GM12878 (cell line): ENCODE measurements at regions not wholly inside any gene's neighbourhood (a gene's known extent, or its start where the extent isn't known, plus 50 kb on each side); places are given as distances from the start of the nearest gene placed in this dataset.

Experiments
- ATAC-seq: fragments of 200-7000 bp; cut with Tn5 transposase; 3 replicates; pipeline ENCODE4 v1.9.1; 2020; ENCODE audit warnings: mild to moderate bottlenecking, moderate library complexity
- BruUV-seq: library from RNA; stranded (reverse); fragments of 400-500 nt; replicated peaks from 2 replicates; lab custom pipeline; 2021; lab: Mats Ljungman, UMichigan
- CTCF ChIA-PET: fragments of 300-600 bp; sonication (Branson Sonifier 250); formaldehyde crosslinking; extraction: SDS; loops from one replicate; lab custom pipeline; 2021; ENCODE audit warnings: inconsistent platforms; lab: Yijun Ruan, JAX
- POLR2A ChIA-PET: fragments of 350-600 bp; formaldehyde crosslinking; extraction: SDS; loops from one replicate; lab custom pipeline; 2021; ENCODE audit warnings: inconsistent platforms; lab: Charles Lee
- RAD21 ChIA-PET: fragments of 300-600 bp; sonication (Branson Sonifier 250); formaldehyde crosslinking; loops from one replicate; lab custom pipeline; 2023; ENCODE audit warnings: antibody characterized with exemption; ENCODE audit not compliant: unreplicated experiment; lab: Charles Lee
- SMC1A ChIA-PET: fragments of 300-600 bp; sonication (Branson Sonifier 250); formaldehyde crosslinking; loops from one replicate; lab custom pipeline; 2023; ENCODE audit not compliant: unreplicated experiment, uncharacterized antibody; lab: Charles Lee
- DNase-seq: peaks from one replicate; pipeline ENCODE4 v3.0.0-alpha.2; 2011; ENCODE audit warnings: low read depth, low spot score
- FAIRE-seq: peaks from 3 replicates; lab custom pipeline; 2011; peaks lifted over from hg19 to GRCh38; lab: Jason Lieb, UNC
- H2AFZ ChIP-seq: 2 replicates; pipeline ENCODE4 v1.6.0; 2011; ENCODE audit warnings: low read depth, low read length, control low read depth; ENCODE audit not compliant: control insufficient read depth
- H3K27ac ChIP-seq: 2 replicates; pipeline ENCODE4 v1.5.1; 2011; ENCODE audit warnings: control low read depth; ENCODE audit not compliant: control insufficient read depth, insufficient read depth
- H3K27me3 ChIP-seq, 2 experiments: replicated peaks in 1 of 2; 2 replicates each; pipeline versions ENCODE4 v1.6.0 to v1.6.1; 2011; ENCODE audit warnings: low read length in 1 of 2; ENCODE audit not compliant: control insufficient read depth in 2 of 2, insufficient read depth in 2 of 2
- H3K36me3 ChIP-seq, 2 experiments: 2 replicates each; pipeline ENCODE4 v1.5.1; 2011; ENCODE audit warnings: low read length in 1 of 2; ENCODE audit not compliant: control insufficient read depth in 2 of 2, insufficient read depth in 2 of 2
- H3K4me1 ChIP-seq: 2 replicates; pipeline ENCODE4 v1.6.1; 2011; ENCODE audit warnings: mild to moderate bottlenecking, low read length, moderate library complexity, mixed read lengths; ENCODE audit not compliant: control insufficient read depth, insufficient read depth
- H3K4me2 ChIP-seq: 2 replicates; pipeline ENCODE4 v1.6.0; 2011; ENCODE audit warnings: control low read depth; ENCODE audit not compliant: control insufficient read depth, insufficient read depth
- H3K4me3 ChIP-seq: fragments of 200-600 bp; sonication (generic); 2 replicates; pipeline ENCODE4 v1.5.1; 2016
- H3K79me2 ChIP-seq: 2 replicates; pipeline ENCODE4 v1.6.0; 2011; ENCODE audit warnings: low read length; ENCODE audit not compliant: control insufficient read depth, insufficient read depth
- H3K9ac ChIP-seq: 2 replicates; pipeline ENCODE4 v1.8.0; 2011; ENCODE audit warnings: low read length, control low read depth, mixed read lengths; ENCODE audit not compliant: control insufficient read depth, insufficient read depth
- H3K9me3 ChIP-seq: replicated peaks from 3 replicates; pipeline ENCODE4 v1.5.1; 2011; ENCODE audit warnings: mild to moderate bottlenecking, low read length; ENCODE audit not compliant: control insufficient read depth, insufficient read depth
- H4K20me1 ChIP-seq: 2 replicates; pipeline ENCODE4 v1.6.0; 2011; ENCODE audit not compliant: control insufficient read depth, insufficient read depth
- BCLAF1 ChIP-seq: fragments of 450-650 bp; IDR thresholded peaks from 2 replicates; pipeline ENCODE4 v1.6.1; 2017; ENCODE audit warnings: antibody characterized with exemption, mild to moderate bottlenecking, moderate library complexity
- CBFB ChIP-seq: IDR thresholded peaks from 2 replicates; pipeline ENCODE4 v1.6.1; 2016; ENCODE audit warnings: antibody characterized with exemption, low read depth
- CHD4 ChIP-seq: fragments of 200-600 bp; sonication (generic); IDR thresholded peaks from 2 replicates; pipeline ENCODE4 v1.6.1; 2016; ENCODE audit warnings: mild to moderate bottlenecking
- NFYB ChIP-seq: IDR thresholded peaks from 2 replicates; pipeline ENCODE4 v1.6.1; 2011; ENCODE audit warnings: low read depth, mild to moderate bottlenecking, low read length, improper control_type of control experiment, moderate library complexity; ENCODE audit not compliant: insufficient read depth
- RCOR1 ChIP-seq: conservative IDR thresholded peaks from 2 replicates; pipeline ENCODE4 v1.6.1; 2012; ENCODE audit warnings: low read depth, low read length, improper control_type of control experiment
- RUNX3 ChIP-seq: IDR thresholded peaks from 2 replicates; pipeline ENCODE4 v1.6.1; 2012; ENCODE audit warnings: low read length, inconsistent platforms
- SUZ12 ChIP-seq: fragments of 200-600 bp; sonication (generic); IDR thresholded peaks from one replicate; pipeline ENCODE4 v1.6.1; 2018; ENCODE audit warnings: antibody characterized with exemption, mild to moderate bottlenecking; ENCODE audit not compliant: unreplicated experiment
- ZNF592 ChIP-seq: fragments of 450-650 bp; IDR thresholded peaks from 2 replicates; pipeline ENCODE4 v1.6.1; 2017; ENCODE audit warnings: mild to moderate bottlenecking, moderate library complexity
- WGBS: methylation state at CpG from one replicate; pipeline ENCODE4 v1.1.6; 2016; ENCODE audit warnings: low lambda C conversion rate; ENCODE audit not compliant: insufficient replicate concordance, insufficient coverage; ENCODE audit errors: missing lambda C conversion rate; 5-methylcytosine and 5-hydroxymethylcytosine counted together
- in situ Hi-C: fragments of 300-500 bp; cut with MboI; formaldehyde crosslinking; loops from 9 replicates; pipeline ENCODE4 v1.14.3; 2018; ENCODE audit warnings: mixed read lengths
- intact Hi-C: fragments of 100-400 bp; cut with micrococcal nuclease; formaldehyde crosslinking; loops from one replicate; pipeline ENCODE4 v1.14.2; 2022; ENCODE audit not compliant: unreplicated experiment

DNA sequence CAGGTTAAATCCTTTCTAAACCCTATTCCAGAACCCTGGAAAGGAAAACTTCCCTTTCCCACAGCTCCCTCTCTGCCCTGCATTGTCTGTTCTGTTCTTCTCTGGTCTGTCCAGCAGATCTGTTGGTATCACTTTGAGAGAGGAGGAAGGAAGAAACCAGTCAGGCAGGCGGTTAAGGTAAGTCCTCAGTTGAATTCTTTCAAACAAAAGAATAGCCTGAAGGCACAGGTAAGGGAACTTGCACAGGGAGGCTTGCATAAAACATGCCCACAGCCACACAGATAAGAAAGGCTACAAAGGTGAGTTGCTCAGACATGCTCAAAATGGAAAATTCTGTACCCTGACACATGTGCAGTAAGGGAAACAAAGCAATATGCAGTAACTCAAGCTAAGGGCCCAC, 595.7 kb upstream of the CDH5 start:
- no peak for FAIRE-seq
- 0% methylated on average over 1 of the region's 1 CpG for WGBS

More for the DNA sequence above, 595.7 kb upstream of the CDH5 start:
- Histone ChIP-seq H3K9ac (no peak overlapping the region), H3K27me3 (no peaks in the 10 kb centered on the region), H3K27ac (no peak overlapping the region), H4K20me1 (no peaks in the 10 kb centered on the region), H3K4me2 (no peak overlapping the region), H3K4me1 (no peaks in the 10 kb centered on the region), H2AFZ (no peak overlapping the region), H3K79me2 (no peaks in the 10 kb centered on the region), H3K4me3 (no peak overlapping the region), H3K36me3 (no peaks in the 10 kb centered on the region), H3K9me3 (no peaks in the 10 kb centered on the region; the same call in 2 of the 3 replicates)
- intact Hi-C loops: no loop called here
- ATAC-seq: no peak
- RAD21 ChIA-PET: no interaction called here
- DNase-seq: no peak
- BruUV-seq: no TSS peak
- POLR2A ChIA-PET: no interaction called here
- in situ Hi-C loops: no loop called here
- CTCF ChIA-PET: no interaction called here
- no peak for TF ChIP-seq RUNX3
- no peak for TF ChIP-seq NFYB
- TF ChIP-seq CHD4: no peak
- TF ChIP-seq SUZ12: no peak
- no peak for TF ChIP-seq ZNF592
- TF ChIP-seq CBFB: no peak
- TF ChIP-seq BCLAF1: no peak
- TF ChIP-seq RCOR1: no peak
- SMC1A ChIA-PET: no interaction called here
